Gastrocnemius medialis (tissue), 4 donors: ENCODE measurements at regions not wholly inside any gene's neighbourhood (a gene's known extent, or its start where the extent isn't known, plus 50 kb on each side); places are given as distances from the start of the nearest gene placed in this dataset.

Experiments
- ATAC-seq, 2 donors: fragments of 150-250 bp; one replicate each; pipeline ENCODE4 v1.9.1; 2016
- DNase-seq, 2 donors: peaks; one replicate each; pipeline ENCODE4 v3.0.0-alpha.2; 2019
- H3K27ac ChIP-seq, 4 donors: fragments of 200-600 bp; sonication (generic); 1 replicate in 1 of 4; 2 replicates in 3 of 4; pipeline ENCODE4 v1.5.1; 2016 to 2018; ENCODE audit warnings: mild to moderate bottlenecking in 2 of 4, moderate library complexity in 1 of 4
- H3K27me3 ChIP-seq, 3 donors: fragments of 200-600 bp; sonication (generic) in 2 of 3; 1 replicate in 1 of 3; 2 replicates in 2 of 3; pipeline versions ENCODE4 v1.5.1 to v1.6.0; 2016 to 2019; ENCODE audit warnings: mild to moderate bottlenecking in 1 of 3, moderate library complexity in 1 of 3
- H3K36me3 ChIP-seq, 2 donors: fragments of 200-600 bp; sonication (generic) in 1 of 2; one replicate each; pipeline ENCODE4 v1.5.1; 2017 to 2018
- H3K4me1 ChIP-seq, 2 donors: fragments of 200-600 bp; sonication (generic) in 1 of 2; one replicate each; pipeline ENCODE4 v1.5.1; 2016 to 2017; ENCODE audit warnings: mild to moderate bottlenecking in 2 of 2
- H3K4me3 ChIP-seq, 4 donors: fragments of 200-600 bp; sonication (generic) in 3 of 4; 1 replicate in 1 of 4; 2 replicates in 3 of 4; pipeline ENCODE4 v1.5.1; 2016 to 2019; ENCODE audit warnings: mild to moderate bottlenecking in 2 of 4
- H3K9me3 ChIP-seq, 3 donors: fragments of 200-600 bp; sonication (generic) in 2 of 3; 1 replicate in 1 of 3; 2 replicates in 2 of 3; pipeline ENCODE4 v1.5.1; 2016 to 2019
- POLR2A ChIP-seq, 2 donors: fragments of 450-650 bp; IDR thresholded peaks; one replicate each; pipeline ENCODE4 v1.6.1; 2017; ENCODE audit warnings: antibody characterized with exemption in 2 of 2, mild to moderate bottlenecking in 2 of 2, moderate library complexity in 2 of 2
- in situ Hi-C, 4 donors: fragments of 200-750 bp; cut with MboI; loops; one replicate each; pipeline versions ENCODE4 v1.15.0 to v1.8.0; 2017; ENCODE audit warnings: low sequenced_read_pairs in 4 of 4
- intact Hi-C: fragments of 100-400 bp; cut with DNase I; formaldehyde crosslinking; loops from one replicate; pipeline ENCODE4 v1.15.1; 2023; ENCODE audit warnings: low total_unique reads
- TF ChIP-seq, protein P1 (sequence below), 5 experiments: fragments of 450-650 bp in 3 of 5; fragments of 200-600 bp in 2 of 5; sonication (generic) in 2 of 5; IDR thresholded peaks in 4 of 5; conservative IDR thresholded peaks in 1 of 5; 1 replicate in 4 of 5; 2 replicates in 1 of 5; pipeline ENCODE4 v1.5.1; 2016 to 2019; ENCODE audit warnings: antibody characterized with exemption in 5 of 5, mild to moderate bottlenecking in 3 of 5, moderate library complexity in 3 of 5

DNA sequence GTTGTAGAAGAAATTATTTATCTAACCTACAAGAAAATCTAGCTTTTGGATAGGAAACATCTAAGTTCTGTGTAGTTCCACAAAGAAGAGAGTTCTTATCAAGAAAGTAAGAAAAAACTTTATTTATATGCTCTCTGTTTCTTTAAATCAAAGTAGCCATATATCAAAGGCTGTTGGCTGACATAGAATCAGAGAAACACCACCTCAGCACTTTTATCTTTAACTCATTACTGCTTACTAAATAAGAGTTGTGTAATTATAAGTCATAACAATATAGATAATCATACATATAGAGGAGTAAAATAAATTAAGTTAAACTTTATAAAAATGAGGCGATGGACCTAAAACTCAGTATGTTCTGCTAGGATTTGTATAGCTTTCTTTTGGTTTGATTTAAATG, 570.6 kb downstream of the PCDH17 start:
- in situ Hi-C loops, result no loop called here
- Histone ChIP-seq H3K9me3 (no peaks in the 10 kb centered on the region), H3K4me3 (no peak overlapping the region), H3K4me1 (no peaks in the 10 kb centered on the region), H3K27ac (no peak overlapping the region), H3K36me3 (no peaks in the 10 kb centered on the region), H3K27me3 (no peaks in the 10 kb centered on the region)
- TF ChIP-seq, protein P1, sequence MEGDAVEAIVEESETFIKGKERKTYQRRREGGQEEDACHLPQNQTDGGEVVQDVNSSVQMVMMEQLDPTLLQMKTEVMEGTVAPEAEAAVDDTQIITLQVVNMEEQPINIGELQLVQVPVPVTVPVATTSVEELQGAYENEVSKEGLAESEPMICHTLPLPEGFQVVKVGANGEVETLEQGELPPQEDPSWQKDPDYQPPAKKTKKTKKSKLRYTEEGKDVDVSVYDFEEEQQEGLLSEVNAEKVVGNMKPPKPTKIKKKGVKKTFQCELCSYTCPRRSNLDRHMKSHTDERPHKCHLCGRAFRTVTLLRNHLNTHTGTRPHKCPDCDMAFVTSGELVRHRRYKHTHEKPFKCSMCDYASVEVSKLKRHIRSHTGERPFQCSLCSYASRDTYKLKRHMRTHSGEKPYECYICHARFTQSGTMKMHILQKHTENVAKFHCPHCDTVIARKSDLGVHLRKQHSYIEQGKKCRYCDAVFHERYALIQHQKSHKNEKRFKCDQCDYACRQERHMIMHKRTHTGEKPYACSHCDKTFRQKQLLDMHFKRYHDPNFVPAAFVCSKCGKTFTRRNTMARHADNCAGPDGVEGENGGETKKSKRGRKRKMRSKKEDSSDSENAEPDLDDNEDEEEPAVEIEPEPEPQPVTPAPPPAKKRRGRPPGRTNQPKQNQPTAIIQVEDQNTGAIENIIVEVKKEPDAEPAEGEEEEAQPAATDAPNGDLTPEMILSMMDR (IDR thresholded peaks at IDR 0.05 in 4 of 5, conservative IDR thresholded peaks at IDR 0.05 in 1 of 5), result no peak
- no peak for TF ChIP-seq POLR2A (IDR thresholded peaks at IDR 0.05)
- intact Hi-C loops, result no loop called here
- ATAC-seq, result no peak
- DNase-seq, result no peak

DNA sequence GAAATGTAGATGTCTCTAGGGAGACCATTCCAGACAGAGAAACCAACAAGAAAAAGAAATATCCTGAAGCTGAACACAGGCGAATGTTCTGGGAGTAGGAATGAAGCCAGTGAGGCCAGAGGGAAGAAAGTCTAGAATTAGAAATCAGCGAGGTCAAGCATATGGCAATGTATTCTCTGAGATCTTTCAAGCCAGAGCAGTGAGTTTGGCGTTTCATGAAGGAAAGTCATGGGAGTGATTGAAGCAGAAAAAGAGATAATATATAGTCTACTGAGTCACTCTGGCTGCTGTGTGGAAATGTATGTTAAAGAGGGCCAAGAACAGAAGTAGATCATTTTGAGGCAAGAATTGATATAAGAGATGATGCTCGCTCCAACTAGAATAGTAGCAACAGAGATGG, 576.0 kb downstream of the PCDH17 start:
- Histone ChIP-seq H3K27ac (no peak overlapping the region), H3K9me3 (no peaks in the 10 kb centered on the region), H3K27me3 (no peaks in the 10 kb centered on the region), H3K36me3 (no peaks in the 10 kb centered on the region), H3K4me3 (no peak overlapping the region), H3K4me1 (no peaks in the 10 kb centered on the region)
- ATAC-seq, result no peak
- intact Hi-C loops, result no loop called here
- no peak for TF ChIP-seq POLR2A (IDR thresholded peaks at IDR 0.05)
- TF ChIP-seq, protein P1 (IDR thresholded peaks at IDR 0.05 in 4 of 5, conservative IDR thresholded peaks at IDR 0.05 in 1 of 5), result no peak
- in situ Hi-C loops, result no loop called here
- DNase-seq, result no peak

DNA sequence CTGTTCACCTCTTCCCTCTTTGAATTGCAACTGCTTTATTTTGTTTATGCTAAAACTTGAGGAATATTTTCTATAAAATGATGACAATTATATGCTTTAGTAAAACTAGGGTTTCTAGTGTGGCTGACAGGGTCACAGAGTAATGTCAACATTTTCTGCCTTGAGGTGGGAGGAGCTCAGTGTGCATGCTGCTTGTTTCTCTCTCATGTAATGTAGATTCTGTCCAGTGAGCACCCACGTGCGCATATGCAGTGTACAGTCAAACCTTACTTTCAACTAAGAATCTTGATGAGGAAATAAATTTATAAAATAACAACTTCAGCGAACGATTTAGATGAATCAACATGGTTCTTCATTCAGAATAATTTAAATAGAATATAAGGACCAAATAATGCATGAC, 603.9 kb downstream of the PCDH17 start:
- Histone ChIP-seq H3K4me3 (no peak overlapping the region), H3K27me3 (no peaks in the 10 kb centered on the region), H3K4me1 (no peaks in the 10 kb centered on the region), H3K36me3 (no peaks in the 10 kb centered on the region), H3K27ac (no peak overlapping the region), H3K9me3 (no peaks in the 10 kb centered on the region)
- DNase-seq (no peak), ATAC-seq (no peak)
- TF ChIP-seq, protein P1 (IDR thresholded peaks at IDR 0.05 in 4 of 5, conservative IDR thresholded peaks at IDR 0.05 in 1 of 5), result no peak
- no peak for TF ChIP-seq POLR2A (IDR thresholded peaks at IDR 0.05)
- intact Hi-C loops (no loop called here), in situ Hi-C loops (no loop called here)

DNA sequence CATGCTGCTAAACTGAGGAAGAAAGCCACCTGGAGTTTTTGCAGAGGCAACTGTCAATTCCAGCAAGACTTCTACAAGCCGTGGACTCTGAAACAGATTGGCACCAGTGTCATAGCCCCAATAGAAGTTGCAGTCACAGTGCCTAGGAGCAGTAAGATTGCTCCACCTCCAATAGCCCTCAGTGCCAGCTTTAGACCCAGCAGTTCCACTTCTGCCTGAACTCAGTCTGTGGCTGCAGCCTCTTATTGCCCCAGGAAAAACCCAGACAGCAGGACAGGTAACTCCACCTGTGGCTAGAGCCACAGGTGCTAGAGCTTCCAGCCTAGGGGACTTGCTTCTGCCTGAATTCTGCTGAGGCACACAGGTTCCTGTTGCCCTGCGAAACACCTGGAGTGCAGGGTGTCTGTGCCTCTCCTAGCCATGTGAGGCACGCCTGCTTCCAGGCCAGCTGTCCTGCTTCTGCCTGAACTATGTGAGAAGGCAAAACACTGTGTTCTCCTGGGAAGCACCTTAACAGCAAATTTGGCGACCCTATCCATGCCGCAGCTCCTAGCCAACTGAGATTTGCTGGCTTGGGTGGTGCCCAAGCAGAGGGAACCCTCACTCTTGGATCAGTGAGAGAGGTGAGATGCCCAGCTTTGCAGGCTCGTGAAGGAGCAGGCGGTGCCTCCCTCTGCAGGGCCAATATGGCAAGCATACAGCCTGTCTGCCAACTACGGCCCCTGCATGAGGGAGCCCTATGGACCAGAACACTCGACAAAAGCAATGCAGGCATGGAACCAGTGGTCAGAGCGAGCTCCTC, 607.6 kb downstream of the PCDH17 start:
- DNase-seq, result no peak
- Histone ChIP-seq H3K36me3 (no peaks in the 10 kb centered on the region), H3K4me3 (no peak overlapping the region), H3K27me3 (no peaks in the 10 kb centered on the region), H3K27ac (no peak overlapping the region), H3K9me3 (no peaks in the 10 kb centered on the region), H3K4me1 (no peaks in the 10 kb centered on the region)
- no peak for ATAC-seq
- TF ChIP-seq, protein P1 (IDR thresholded peaks at IDR 0.05 in 4 of 5, conservative IDR thresholded peaks at IDR 0.05 in 1 of 5), result no peak
- no peak for TF ChIP-seq POLR2A (IDR thresholded peaks at IDR 0.05)
- in situ Hi-C loops, result no loop called here
- intact Hi-C loops, result no loop called here
